Right atrium auricular region (tissue), 2 donors: ENCODE measurements at regions not wholly inside any gene's neighbourhood (a gene's known extent, or its start where the extent isn't known, plus 50 kb on each side); places are given as distances from the start of the nearest gene placed in this dataset.

Source experiments
- DNase-seq: peaks from one replicate; pipeline ENCODE4 v3.0.0-alpha.2; 2019; ENCODE audit warnings: low spot score
- H3K27ac ChIP-seq, 2 donors: fragments of 200-600 bp; sonication (generic); 1 replicate in 1 of 2; 2 replicates in 1 of 2; pipeline ENCODE4 v1.5.1; 2016 to 2019
- H3K27me3 ChIP-seq, 2 donors: fragments of 200-600 bp; sonication (generic); one replicate each; pipeline versions ENCODE4 v1.5.1 to v1.6.0; 2017 to 2019
- H3K36me3 ChIP-seq: fragments of 200-600 bp; sonication (generic); one replicate; pipeline ENCODE4 v1.5.1; 2016
- H3K4me1 ChIP-seq, 2 donors: fragments of 200-600 bp; sonication (generic); one replicate each; pipeline versions ENCODE4 v1.5.1 to v1.6.0; 2017 to 2019
- H3K4me3 ChIP-seq, 2 donors: fragments of 200-600 bp; sonication (generic); 1 replicate in 1 of 2; 2 replicates in 1 of 2; pipeline ENCODE4 v1.5.1; 2017 to 2019; ENCODE audit warnings: mild to moderate bottlenecking in 1 of 2, moderate library complexity in 1 of 2
- H3K9me3 ChIP-seq, 2 donors: fragments of 200-600 bp; sonication (generic); one replicate each; pipeline ENCODE4 v1.5.1; 2019
- CTCF ChIP-seq, 2 donors: fragments of 200-600 bp; sonication (generic); IDR thresholded peaks; one replicate each; pipeline ENCODE4 v1.5.1; 2019; ENCODE audit warnings: antibody characterized with exemption in 2 of 2

DNA sequence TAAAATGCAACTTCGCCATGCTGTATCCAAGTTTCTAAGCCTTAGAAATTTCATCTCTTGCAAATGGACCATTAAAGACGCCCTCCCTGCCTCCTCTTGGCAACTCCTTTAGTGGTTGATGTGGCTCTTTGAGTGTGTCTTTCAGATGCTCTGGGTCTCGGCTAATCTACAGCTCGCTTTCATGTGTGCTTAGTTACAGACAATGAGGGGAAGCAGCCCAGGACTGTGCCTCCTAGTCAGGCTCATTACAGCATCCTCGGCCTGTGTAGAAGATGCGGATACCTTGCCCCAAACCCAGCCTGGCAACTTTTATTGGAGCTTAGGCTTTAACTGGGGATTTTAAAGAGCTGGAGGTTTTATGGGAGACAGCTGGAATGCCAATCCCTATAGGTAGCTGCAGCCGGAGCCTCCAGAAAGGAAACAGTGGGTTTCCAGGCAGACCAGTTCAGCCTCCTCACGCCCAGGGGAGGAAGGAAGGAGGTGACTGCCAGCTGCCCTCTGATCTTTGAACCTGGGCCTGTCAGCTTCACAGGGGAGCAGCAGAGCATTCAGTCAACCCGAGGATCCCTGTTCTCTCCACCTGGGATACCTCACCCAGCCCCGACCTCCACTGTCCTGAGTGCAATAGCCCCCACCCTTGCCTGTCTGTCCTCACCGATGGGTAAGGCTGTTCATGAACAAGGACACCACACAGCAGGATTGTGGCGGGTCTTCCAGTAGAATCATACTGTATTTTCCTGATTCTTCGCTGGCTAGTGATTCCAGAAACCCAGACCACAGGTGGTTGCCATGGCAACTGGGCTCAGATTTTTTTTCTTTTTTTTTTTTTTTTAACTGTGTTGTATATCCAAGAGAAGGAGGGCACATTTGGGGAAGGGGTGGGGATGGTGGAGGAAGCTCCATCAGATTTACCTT is 638.5 kb downstream of the MED13L start:
- Histone ChIP-seq H3K4me3 (no peak overlapping the region), H3K27me3 (no peaks in the 10 kb centered on the region), H3K4me1 (no peaks in the 10 kb centered on the region), H3K36me3 (no peaks in the 10 kb centered on the region), H3K9me3 (no peaks in the 10 kb centered on the region), H3K27ac (no peak overlapping the region)
- DNase-seq: no peak
- no peak for TF ChIP-seq CTCF (IDR thresholded peaks at IDR 0.05)

- no peaks in the 10 kb centered on the region for H3K36me3 ChIP-seq
- no peak overlapping the region for H3K4me3 ChIP-seq
- no peak for DNase-seq
- no peak overlapping the region for H3K27ac ChIP-seq
- no peak for TF ChIP-seq CTCF (IDR thresholded peaks at IDR 0.05)
- H3K27me3 ChIP-seq: no peaks in the 10 kb centered on the region
- no peaks in the 10 kb centered on the region for H3K4me1 ChIP-seq
- no peaks in the 10 kb centered on the region for H3K9me3 ChIP-seq
Observed at GRCh38 chr12:115636546-115636945, 640.9 kb downstream of the MED13L start.

DNA sequence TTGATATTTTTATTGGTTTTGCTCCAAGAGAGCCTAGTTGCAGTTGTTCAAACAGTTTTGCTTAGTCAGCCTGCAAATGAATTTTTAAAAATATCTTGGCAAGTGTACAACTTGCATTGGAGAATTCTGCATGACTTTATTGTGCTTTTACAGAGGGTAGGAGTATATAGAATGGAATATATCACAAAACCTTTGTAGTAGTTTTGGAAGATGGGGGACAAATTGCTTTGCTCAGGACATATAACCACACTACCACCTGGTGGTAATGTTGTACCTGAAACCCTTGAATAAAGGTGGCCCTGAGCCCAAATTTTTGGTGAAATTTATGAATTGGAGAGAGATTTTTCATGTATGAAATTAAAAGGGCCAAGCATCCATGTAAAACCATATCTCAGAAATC is 645.2 kb downstream of the MED13L start:
- peak in 1 of 2 donors; percentile 46 for TF ChIP-seq CTCF (IDR thresholded peaks at IDR 0.05)
- no peaks in the 10 kb centered on the region for H3K4me1 ChIP-seq
- no peaks in the 10 kb centered on the region for H3K36me3 ChIP-seq
- H3K27me3 ChIP-seq: no peaks in the 10 kb centered on the region
- DNase-seq: no peak
- peaks cover 0 to 8% of the 10 kb centered on the region in 2 donors for H3K9me3 ChIP-seq
- H3K27ac ChIP-seq: no peak overlapping the region
- no peak overlapping the region for H3K4me3 ChIP-seq

DNA sequence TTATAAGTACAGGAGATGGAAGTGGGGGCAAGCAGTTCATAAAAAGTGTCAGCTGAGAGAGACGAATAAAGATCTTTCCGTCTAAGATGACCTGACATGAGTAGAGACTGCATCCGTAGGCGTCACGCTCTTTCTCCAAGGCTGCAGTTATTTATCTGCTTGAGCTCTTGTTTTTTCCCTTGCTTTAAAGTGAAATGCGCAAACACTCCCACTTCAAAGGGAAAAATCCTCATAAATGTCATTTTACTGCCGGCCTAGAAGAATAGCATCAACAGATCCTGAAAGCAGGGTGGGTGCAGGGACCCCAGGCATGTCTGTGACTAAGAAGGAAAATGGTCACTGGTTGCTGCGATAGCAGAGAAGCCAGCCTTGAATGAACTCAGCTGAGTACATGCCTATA is 647.4 kb downstream of the MED13L start:
- TF ChIP-seq CTCF (IDR thresholded peaks at IDR 0.05): no peak
- no peaks in the 10 kb centered on the region for H3K4me1 ChIP-seq
- H3K9me3 ChIP-seq: peaks cover 0 to 14% of the 10 kb centered on the region in 2 donors
- H3K27ac ChIP-seq: no peak overlapping the region
- no peak for DNase-seq
- H3K27me3 ChIP-seq: no peaks in the 10 kb centered on the region
- no peak overlapping the region for H3K4me3 ChIP-seq
- H3K36me3 ChIP-seq: no peaks in the 10 kb centered on the region

GRCh38 chr12:115626210-115626609 is 651.3 kb downstream of the MED13L start:
- no peak for DNase-seq
- Histone ChIP-seq H3K4me1 (no peaks in the 10 kb centered on the region), H3K4me3 (no peak overlapping the region), H3K9me3 (peaks cover 0 to 19% of the 10 kb centered on the region in 2 donors), H3K27ac (no peak overlapping the region), H3K36me3 (no peaks in the 10 kb centered on the region), H3K27me3 (no peaks in the 10 kb centered on the region)
- TF ChIP-seq CTCF (IDR thresholded peaks at IDR 0.05): no peak
